CD14-positive monocyte (primary cell): ENCODE measurements at regions not wholly inside any gene's neighbourhood (a gene's known extent, or its start where the extent isn't known, plus 50 kb on each side); places are given as distances from the start of the nearest gene placed in this dataset.

Source experiments
- DNase-seq, 3 donors: peaks; one replicate each; pipeline ENCODE4 v3.0.0-alpha.2; 2011 to 2022
- H2AFZ ChIP-seq: 2 replicates; pipeline ENCODE4 v1.6.0; 2012; ENCODE audit warnings: mild to moderate bottlenecking, low read depth, low read length, inconsistent platforms; ENCODE audit not compliant: insufficient read depth, poor library complexity, severe bottlenecking
- H3K27ac ChIP-seq, 2 donors: 1 replicate in 1 of 2; 2 replicates in 1 of 2; pipeline ENCODE4 v1.5.1; 2012 to 2013; ENCODE audit warnings: low read length in 2 of 2, control low read depth in 1 of 2, inconsistent platforms in 1 of 2, low read depth in 1 of 2, mild to moderate bottlenecking in 1 of 2
- H3K27me3 ChIP-seq, 2 donors: one replicate each; pipeline versions ENCODE4 v1.6.0 to v1.6.1; 2011 to 2013; ENCODE audit warnings: low read length in 2 of 2; ENCODE audit not compliant: control insufficient read depth in 2 of 2, insufficient read depth in 2 of 2
- H3K36me3 ChIP-seq, 2 donors: replicated peaks in 1 of 2; 1 replicate in 1 of 2; 2 replicates in 1 of 2; pipeline versions ENCODE4 v1.5.1 to v1.6.1; 2012 to 2013; ENCODE audit warnings: low read length in 2 of 2, control low read depth in 1 of 2, inconsistent platforms in 1 of 2, mild to moderate bottlenecking in 1 of 2; ENCODE audit not compliant: insufficient read depth in 2 of 2, control insufficient read depth in 1 of 2
- H3K4me1 ChIP-seq, 2 donors: 1 replicate in 1 of 2; 2 replicates in 1 of 2; pipeline versions ENCODE4 v1.5.1 to v1.6.1; 2012 to 2013; ENCODE audit warnings: low read length in 2 of 2, control low read depth in 1 of 2, inconsistent platforms in 1 of 2, mild to moderate bottlenecking in 1 of 2, moderate library complexity in 1 of 2; ENCODE audit not compliant: insufficient read depth in 2 of 2, control insufficient read depth in 1 of 2
- H3K4me2 ChIP-seq: replicated peaks from 2 replicates; pipeline ENCODE3; 2012; ENCODE audit warnings: low read length, moderate library complexity, mild to moderate bottlenecking; ENCODE audit not compliant: poor library complexity, severe bottlenecking; ENCODE audit errors: extremely low read depth
- H3K4me3 ChIP-seq, 3 experiments: fragments of 200-600 bp in 1 of 3; sonication (generic) in 1 of 3; replicated peaks in 1 of 3; 1 replicate in 2 of 3; 2 replicates in 1 of 3; pipeline ENCODE4 v1.5.1; 2011 to 2013; ENCODE audit warnings: low read length in 3 of 3, mild to moderate bottlenecking in 3 of 3, control low read depth in 2 of 3, low read depth in 2 of 3, inconsistent platforms in 1 of 3, moderate library complexity in 1 of 3
- H3K79me2 ChIP-seq: 2 replicates; pipeline ENCODE4 v1.6.0; 2012; ENCODE audit warnings: mild to moderate bottlenecking, control low read depth, inconsistent platforms, low read length, moderate library complexity; ENCODE audit not compliant: insufficient read depth
- H3K9ac ChIP-seq: 2 replicates; pipeline ENCODE4 v1.6.0; 2017; ENCODE audit warnings: low read length, mild to moderate bottlenecking; ENCODE audit not compliant: insufficient read depth, poor library complexity, severe bottlenecking
- H3K9me3 ChIP-seq, 2 donors: replicated peaks in 1 of 2; 1 replicate in 1 of 2; 2 replicates in 1 of 2; pipeline versions ENCODE4 v1.5.1 to v1.6.1; 2012 to 2013; ENCODE audit warnings: low read length in 2 of 2, control low read depth in 1 of 2; ENCODE audit not compliant: control insufficient read depth in 1 of 2, insufficient read depth in 1 of 2
- H4K20me1 ChIP-seq: 2 replicates; pipeline ENCODE4 v1.6.0; 2012; ENCODE audit warnings: mild to moderate bottlenecking, low read length, control low read depth, moderate library complexity; ENCODE audit not compliant: insufficient read depth
- H3K27ac Mint-ChIP-seq, 7 donors: one replicate each; pipeline ENCODE4 v1.8.0; 2020; ENCODE audit warnings: mild to moderate bottlenecking in 7 of 7, mixed read lengths in 7 of 7, moderate library complexity in 6 of 7, inconsistent platforms in 2 of 7
- H3K27me3 Mint-ChIP-seq, 3 donors: one replicate each; pipeline ENCODE4 v1.8.0; 2021 to 2022; ENCODE audit warnings: low read depth in 3 of 3, mild to moderate bottlenecking in 3 of 3, mixed read lengths in 3 of 3, moderate library complexity in 3 of 3, inconsistent platforms in 1 of 3
- H3K36me3 Mint-ChIP-seq, 2 donors: one replicate each; pipeline ENCODE4 v1.8.0; 2020; ENCODE audit warnings: mixed read lengths in 2 of 2, inconsistent platforms in 1 of 2, mild to moderate bottlenecking in 1 of 2
- H3K4me1 Mint-ChIP-seq: one replicate; pipeline ENCODE4 v1.8.0; 2020; ENCODE audit warnings: mild to moderate bottlenecking, mixed read lengths
- H3K4me3 Mint-ChIP-seq, 2 donors: one replicate each; pipeline ENCODE4 v1.8.0; 2020; ENCODE audit warnings: mild to moderate bottlenecking in 2 of 2, mixed read lengths in 2 of 2, moderate library complexity in 1 of 2
- H3K9me3 Mint-ChIP-seq, 7 donors: one replicate each; pipeline ENCODE4 v1.8.0; 2020 to 2022; ENCODE audit warnings: mixed read lengths in 7 of 7, mild to moderate bottlenecking in 6 of 7, moderate library complexity in 6 of 7, inconsistent platforms in 2 of 7
- WGBS: methylation state at CpG from one replicate; pipeline ENCODE4 v1.1.5; 2013; ENCODE audit warnings: missing lambda C conversion rate; ENCODE audit not compliant: insufficient coverage; 5-methylcytosine and 5-hydroxymethylcytosine counted together
- intact Hi-C, 2 donors: fragments of 100-400 bp; cut with micrococcal nuclease; formaldehyde crosslinking; loops; one replicate each; pipeline versions ENCODE4 v1.15.0 to v1.15.1; 2023
- TF ChIP-seq, protein P1 (sequence below): fragments of 200-600 bp; IDR thresholded peaks from one replicate; pipeline ENCODE4 v1.8.0; 2022; ENCODE audit warnings: antibody characterized with exemption, mild to moderate bottlenecking

DNA sequence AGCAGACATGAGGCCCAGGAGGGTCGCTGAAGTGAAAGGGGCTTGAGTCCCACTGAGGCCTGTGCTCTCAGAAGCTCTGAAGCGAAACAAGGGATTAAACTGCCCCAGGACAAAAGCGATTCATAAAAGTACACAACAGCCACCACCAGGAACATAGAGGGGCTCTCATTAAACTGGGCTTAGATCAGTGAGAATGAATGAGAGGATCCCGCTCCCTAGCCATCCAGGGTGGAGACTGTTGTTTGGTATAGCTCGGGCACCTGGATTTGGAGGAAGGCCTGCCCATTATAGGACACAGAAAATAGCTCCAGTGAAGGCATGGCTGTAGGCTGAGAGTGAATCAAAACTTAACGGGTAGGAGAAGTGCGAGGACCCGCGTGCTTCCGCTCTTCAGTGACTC is 91.6 kb upstream of the TAB2 start:
- H3K27me3 Mint-ChIP-seq: no peaks in the 10 kb centered on the region
- no peak for DNase-seq
- no peak overlapping the region for H3K4me3 ChIP-seq
- no peak overlapping the region for H3K27ac ChIP-seq
- no peak overlapping the region for H3K27ac Mint-ChIP-seq
- no peaks in the 10 kb centered on the region for H3K36me3 ChIP-seq
- no peak overlapping the region for H3K9ac ChIP-seq
- H3K4me1 Mint-ChIP-seq: peaks cover 10% of the 10 kb centered on the region
- TF ChIP-seq, protein P1, sequence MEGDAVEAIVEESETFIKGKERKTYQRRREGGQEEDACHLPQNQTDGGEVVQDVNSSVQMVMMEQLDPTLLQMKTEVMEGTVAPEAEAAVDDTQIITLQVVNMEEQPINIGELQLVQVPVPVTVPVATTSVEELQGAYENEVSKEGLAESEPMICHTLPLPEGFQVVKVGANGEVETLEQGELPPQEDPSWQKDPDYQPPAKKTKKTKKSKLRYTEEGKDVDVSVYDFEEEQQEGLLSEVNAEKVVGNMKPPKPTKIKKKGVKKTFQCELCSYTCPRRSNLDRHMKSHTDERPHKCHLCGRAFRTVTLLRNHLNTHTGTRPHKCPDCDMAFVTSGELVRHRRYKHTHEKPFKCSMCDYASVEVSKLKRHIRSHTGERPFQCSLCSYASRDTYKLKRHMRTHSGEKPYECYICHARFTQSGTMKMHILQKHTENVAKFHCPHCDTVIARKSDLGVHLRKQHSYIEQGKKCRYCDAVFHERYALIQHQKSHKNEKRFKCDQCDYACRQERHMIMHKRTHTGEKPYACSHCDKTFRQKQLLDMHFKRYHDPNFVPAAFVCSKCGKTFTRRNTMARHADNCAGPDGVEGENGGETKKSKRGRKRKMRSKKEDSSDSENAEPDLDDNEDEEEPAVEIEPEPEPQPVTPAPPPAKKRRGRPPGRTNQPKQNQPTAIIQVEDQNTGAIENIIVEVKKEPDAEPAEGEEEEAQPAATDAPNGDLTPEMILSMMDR: no peak
- H4K20me1 ChIP-seq: no peaks in the 10 kb centered on the region
- no peak overlapping the region for H3K4me3 Mint-ChIP-seq
- H3K79me2 ChIP-seq: no peaks in the 10 kb centered on the region
- no peak overlapping the region for H3K4me2 ChIP-seq
- H3K27me3 ChIP-seq: no peaks in the 10 kb centered on the region
- WGBS: 100% methylated on average over 4 of the region's 10 CpGs
- peaks cover 9% of the 10 kb centered on the region in 2 donors for H3K4me1 ChIP-seq
- peaks cover 0 to 5% of the 10 kb centered on the region in 2 donors for H3K36me3 Mint-ChIP-seq
- intact Hi-C loops: no loop called here
- H2AFZ ChIP-seq: no peak overlapping the region
- peaks cover 0 to 2% (median 0%) of the 10 kb centered on the region in 7 donors for H3K9me3 Mint-ChIP-seq
- H3K9me3 ChIP-seq: no peaks in the 10 kb centered on the region

DNA sequence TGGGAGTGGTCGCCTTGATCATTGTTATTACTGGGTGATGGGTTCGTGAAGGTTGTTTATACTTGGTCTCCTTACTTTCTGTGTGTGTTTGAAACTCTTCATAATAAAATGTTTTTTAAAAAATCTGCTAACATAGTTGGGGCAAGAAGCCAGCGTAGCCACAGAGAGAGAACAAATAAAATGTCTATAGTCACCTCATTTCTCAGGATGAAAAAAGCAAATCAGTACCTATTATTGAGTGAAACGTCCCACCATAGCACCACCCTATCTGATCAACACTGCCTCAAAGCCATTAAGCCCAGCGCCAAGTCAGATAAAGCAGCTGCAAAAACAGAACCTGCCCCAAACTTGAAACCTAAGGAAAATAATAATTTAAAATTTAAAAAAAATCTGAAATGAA is 89.7 kb upstream of the TAB2 start:
- no peaks in the 10 kb centered on the region for H3K79me2 ChIP-seq
- peaks cover 25 to 28% of the 10 kb centered on the region in 2 donors for H3K4me1 ChIP-seq
- H3K9me3 Mint-ChIP-seq: peaks cover 0 to 2% (median 0%) of the 10 kb centered on the region in 7 donors
- no peaks in the 10 kb centered on the region for H3K9me3 ChIP-seq
- no peaks in the 10 kb centered on the region for H4K20me1 ChIP-seq
- intact Hi-C loops: no loop called here
- no peaks in the 10 kb centered on the region for H3K27me3 Mint-ChIP-seq
- no peak overlapping the region for H3K4me3 ChIP-seq
- H3K27ac ChIP-seq: no peak overlapping the region
- no peak overlapping the region for H2AFZ ChIP-seq
- no peak overlapping the region for H3K4me2 ChIP-seq
- peaks cover 0 to 5% of the 10 kb centered on the region in 2 donors for H3K36me3 Mint-ChIP-seq
- no peak for DNase-seq
- WGBS: no CpG with 5 or more reads among the region's 5 CpGs
- TF ChIP-seq, protein P1: no peak
- no peak overlapping the region for H3K27ac Mint-ChIP-seq
- H3K27me3 ChIP-seq: no peaks in the 10 kb centered on the region
- no peak overlapping the region for H3K4me3 Mint-ChIP-seq
- H3K9ac ChIP-seq: no peak overlapping the region
- no peaks in the 10 kb centered on the region for H3K36me3 ChIP-seq
- peaks cover 28% of the 10 kb centered on the region for H3K4me1 Mint-ChIP-seq
